WI38 (cell line): ENCODE measurements at regions not wholly inside any gene's neighbourhood (a gene's known extent, or its start where the extent isn't known, plus 50 kb on each side); places are given as distances from the start of the nearest gene placed in this dataset.

Experiments
- H3K4me3 ChIP-seq: 2 replicates; pipeline ENCODE4 v1.5.1; 2011; ENCODE audit warnings: low read depth, mild to moderate bottlenecking, control low read depth, low read length
- CTCF ChIP-seq: IDR thresholded peaks from 2 replicates; pipeline ENCODE4 v1.5.1; 2012; ENCODE audit warnings: low read depth, mild to moderate bottlenecking, control low read depth, low read length

- H3K4me3 ChIP-seq = no peak overlapping the region
- no peak for TF ChIP-seq CTCF
Measured at GRCh38 chr16:86317813-86318650, 192.3 kb upstream of the FOXF1 start.

- H3K4me3 ChIP-seq = no peak overlapping the region
- no peak for TF ChIP-seq CTCF
Measured at GRCh38 chr16:86319585-86320236, 190.6 kb upstream of the FOXF1 start.

- no peak for TF ChIP-seq CTCF
- H3K4me3 ChIP-seq = no peak overlapping the region
Measured at GRCh38 chr16:86320237-86320595, 190.1 kb upstream of the FOXF1 start.

GRCh38 chr16:86321491-86321890, 188.8 kb upstream of the FOXF1 start:
- TF ChIP-seq CTCF = no peak
- H3K4me3 ChIP-seq = no peak overlapping the region

- H3K4me3 ChIP-seq = no peak overlapping the region
- TF ChIP-seq CTCF = no peak
Measured at GRCh38 chr16:86322283-86322682, 188.0 kb upstream of the FOXF1 start.

- no peak overlapping the region for H3K4me3 ChIP-seq
- no peak for TF ChIP-seq CTCF
Measured at GRCh38 chr16:86322806-86323205, 187.5 kb upstream of the FOXF1 start.

GRCh38 chr16:86324320-86324719, 186.0 kb upstream of the FOXF1 start:
- no peak for TF ChIP-seq CTCF
- no peak overlapping the region for H3K4me3 ChIP-seq
